Activated T-helper 2 cell treated with anti-CD3 and anti-CD28 coated beads, Interferon-gamma antibody, Interleukin-2, Interleukin-4, amounts not matched to agents 10 μg/mL and 5 μg/mL and 100 μg/mL, durations not matched to agents 14 hours and 24 hours and 36 hours (primary cell): ENCODE measurements at regions not wholly inside any gene's neighbourhood (a gene's known extent, or its start where the extent isn't known, plus 50 kb on each side); places are given as distances from the start of the nearest gene placed in this dataset.
"Not testable (repeated sequence)": the region's sequence is repeated elsewhere in the genome, so short reads cannot be mapped to it uniquely, and the experiment has no call there.

Experiments used
- DNase-seq: peaks from one replicate; pipeline ENCODE4 v3.0.0; 2021; ENCODE audit warnings: low spot score
- H3K27ac Mint-ChIP-seq: one replicate; pipeline ENCODE4 v1.8.0; 2021; ENCODE audit warnings: mixed read lengths
- H3K27me3 Mint-ChIP-seq: one replicate; pipeline ENCODE4 v1.8.0; 2021; ENCODE audit warnings: low read depth, mixed read lengths
- H3K36me3 Mint-ChIP-seq: one replicate; pipeline ENCODE4 v1.8.0; 2021; ENCODE audit warnings: low read depth, mixed read lengths
- H3K4me1 Mint-ChIP-seq: one replicate; pipeline ENCODE4 v1.8.0; 2021; ENCODE audit warnings: low read depth, mixed read lengths
- H3K4me3 Mint-ChIP-seq: one replicate; pipeline ENCODE4 v1.8.0; 2021; ENCODE audit warnings: low read depth, mild to moderate bottlenecking, moderate library complexity, mixed read lengths
- H3K9me3 Mint-ChIP-seq: one replicate; pipeline ENCODE4 v1.8.0; 2021; ENCODE audit warnings: mixed read lengths
- intact Hi-C: fragments of 100-400 bp; cut with micrococcal nuclease; formaldehyde crosslinking; loops from one replicate; pipeline ENCODE4 v1.15.1; 2023

GRCh38 chr16:29284159-29284558, 122.4 kb downstream of the NPIPB11 start:
- H3K27me3 Mint-ChIP-seq, H3K9me3 Mint-ChIP-seq, DNase-seq, H3K27ac Mint-ChIP-seq, H3K4me3 Mint-ChIP-seq, intact Hi-C loops, H3K36me3 Mint-ChIP-seq, H3K4me1 Mint-ChIP-seq: not testable (repeated sequence)

DNA sequence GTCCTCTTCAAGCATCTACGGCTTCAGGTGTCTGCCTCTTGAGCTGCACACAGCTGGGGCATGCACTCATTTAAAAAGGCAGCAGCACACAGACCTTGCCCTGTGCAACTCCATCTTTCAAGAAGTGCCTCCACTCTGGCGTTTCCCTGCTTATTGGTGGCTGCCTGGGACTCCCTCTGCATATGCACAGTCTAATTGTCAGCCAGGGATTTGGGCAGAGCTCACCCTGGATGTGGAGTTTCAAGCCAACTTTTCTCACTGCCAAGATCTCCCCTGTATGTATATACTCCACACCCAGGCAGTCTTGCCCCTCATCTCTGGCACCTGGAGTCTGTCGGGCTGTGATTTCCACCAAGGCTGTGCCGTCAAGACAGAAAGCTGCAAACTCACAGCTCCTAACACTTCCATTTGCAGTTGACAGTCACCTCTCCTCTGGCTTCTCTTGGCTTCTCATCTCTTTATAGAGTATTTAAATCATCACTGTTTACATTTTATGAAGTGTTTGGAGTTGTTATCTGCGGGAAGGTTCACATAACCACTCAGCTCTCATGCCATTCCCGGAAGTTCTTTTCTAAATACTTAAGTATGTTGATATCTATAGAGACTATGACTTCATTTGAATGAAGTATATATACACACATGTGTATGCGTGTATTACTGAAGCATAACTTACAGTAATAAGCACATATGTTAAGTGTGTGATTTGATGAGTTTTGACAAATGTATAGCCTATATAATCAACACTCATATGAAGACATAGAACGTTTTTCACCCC, 128.2 kb downstream of the NPIPB11 start:
- intact Hi-C loops, H3K4me3 Mint-ChIP-seq, H3K9me3 Mint-ChIP-seq: not testable (repeated sequence)

GRCh38 chr16:29276446-29276845, 130.1 kb downstream of the NPIPB11 start:
- H3K4me1 Mint-ChIP-seq, H3K27me3 Mint-ChIP-seq, DNase-seq, intact Hi-C loops, H3K9me3 Mint-ChIP-seq, H3K36me3 Mint-ChIP-seq, H3K27ac Mint-ChIP-seq, H3K4me3 Mint-ChIP-seq: not testable (repeated sequence)

More for the DNA sequence above, 128.2 kb downstream of the NPIPB11 start:
- not testable (repeated sequence) for H3K4me1 Mint-ChIP-seq, H3K36me3 Mint-ChIP-seq, H3K27me3 Mint-ChIP-seq, H3K27ac Mint-ChIP-seq, DNase-seq

DNA sequence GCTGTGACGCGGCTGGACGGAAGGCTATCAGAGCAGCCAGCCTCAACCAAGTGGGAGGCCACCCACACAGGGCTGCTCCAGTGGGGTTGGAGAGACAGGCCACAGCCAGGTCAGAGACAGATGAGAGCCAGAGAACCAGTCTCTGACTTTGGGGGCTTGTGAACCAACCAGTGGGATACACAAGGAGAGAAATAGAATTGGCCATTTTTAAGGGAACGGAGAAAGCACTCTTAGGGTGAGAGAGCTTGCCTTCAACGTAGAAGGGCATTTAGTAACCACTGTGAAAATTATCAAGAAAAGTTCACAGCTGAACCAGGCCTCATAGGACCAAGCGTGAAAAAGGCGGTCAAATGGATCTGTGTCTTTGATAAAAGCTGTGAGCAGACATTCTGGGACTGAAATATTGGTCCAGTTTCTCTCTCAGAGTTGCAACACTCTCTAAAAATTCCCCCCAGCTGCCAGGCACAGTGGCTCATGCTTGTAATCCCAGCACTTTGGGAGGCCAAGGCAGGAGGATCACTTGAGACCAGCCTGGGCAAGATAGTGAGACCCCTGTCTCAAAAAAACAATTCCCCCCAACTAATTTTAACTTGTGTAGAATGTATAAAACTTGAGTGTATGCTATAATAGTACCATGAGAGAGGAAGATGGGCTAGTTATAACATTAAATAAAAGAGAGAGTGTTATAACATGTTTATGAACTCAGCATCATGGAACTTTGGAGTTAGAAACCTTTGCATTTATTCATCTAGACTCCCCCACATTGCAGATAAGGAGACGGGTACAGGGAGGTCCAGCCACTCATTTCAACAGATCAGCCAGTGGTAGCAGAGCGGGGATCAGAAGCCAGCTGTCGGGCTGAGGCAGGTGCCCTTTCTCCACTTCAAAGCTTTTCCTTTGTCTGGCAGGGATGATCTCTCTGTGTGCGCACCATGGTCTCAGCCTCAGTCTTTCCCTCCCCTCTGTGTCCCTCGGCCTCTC, 132.2 kb downstream of the NPIPB11 start:
- H3K27me3 Mint-ChIP-seq: not testable (repeated sequence)

GRCh38 chr16:29273298-29274054, 133.0 kb downstream of the NPIPB11 start:
- H3K27ac Mint-ChIP-seq, H3K4me3 Mint-ChIP-seq, H3K9me3 Mint-ChIP-seq, H3K27me3 Mint-ChIP-seq, H3K4me1 Mint-ChIP-seq, H3K36me3 Mint-ChIP-seq, intact Hi-C loops, DNase-seq: not testable (repeated sequence)

More for the DNA sequence above, 132.2 kb downstream of the NPIPB11 start:
- DNase-seq, H3K27ac Mint-ChIP-seq, H3K4me1 Mint-ChIP-seq, H3K4me3 Mint-ChIP-seq, intact Hi-C loops, H3K36me3 Mint-ChIP-seq, H3K9me3 Mint-ChIP-seq: not testable (repeated sequence)

GRCh38 chr16:29271721-29272675, 134.5 kb downstream of the NPIPB11 start:
- H3K27ac Mint-ChIP-seq, H3K36me3 Mint-ChIP-seq, H3K27me3 Mint-ChIP-seq, intact Hi-C loops, DNase-seq, H3K4me3 Mint-ChIP-seq, H3K4me1 Mint-ChIP-seq, H3K9me3 Mint-ChIP-seq: not testable (repeated sequence)

DNA sequence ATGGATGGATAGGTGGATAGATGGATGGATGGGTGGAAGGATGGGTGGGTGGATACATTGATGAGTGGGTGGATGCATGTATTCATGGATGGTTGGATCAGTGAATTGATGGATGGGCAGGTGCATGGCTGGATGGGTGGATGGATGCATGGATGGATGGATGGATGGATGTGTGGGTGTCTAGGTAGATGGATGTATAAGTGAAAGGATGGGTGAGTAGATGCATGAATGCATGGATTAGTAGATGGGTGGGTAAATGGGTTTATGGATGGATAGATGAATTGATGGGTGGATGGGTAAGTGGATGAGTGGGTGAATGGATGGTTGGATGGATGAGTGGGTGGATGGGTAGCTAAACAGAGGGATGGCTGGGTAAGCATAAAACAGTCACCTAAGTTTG, 135.6 kb downstream of the NPIPB11 start:
- H3K9me3 Mint-ChIP-seq, H3K27ac Mint-ChIP-seq, H3K36me3 Mint-ChIP-seq, H3K4me1 Mint-ChIP-seq, intact Hi-C loops, DNase-seq, H3K27me3 Mint-ChIP-seq, H3K4me3 Mint-ChIP-seq: not testable (repeated sequence)

DNA sequence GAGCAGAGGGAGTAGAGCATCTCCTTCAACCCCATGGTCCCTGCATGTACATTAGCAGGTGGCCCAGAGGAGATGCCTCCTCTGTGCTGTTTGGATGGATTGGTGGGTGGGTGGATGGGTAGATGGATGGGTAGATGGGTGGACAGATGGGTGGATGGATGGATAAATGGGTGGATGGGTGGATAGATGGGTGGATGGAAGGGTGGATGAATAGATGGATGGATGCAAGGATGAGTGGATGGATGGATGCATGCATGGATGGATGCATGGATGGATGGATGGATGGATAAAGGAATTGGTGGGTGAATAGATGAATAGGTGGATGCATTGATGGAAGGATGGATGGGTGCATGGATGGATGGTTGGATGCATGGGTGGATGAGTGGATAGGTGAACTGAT, 136.5 kb downstream of the NPIPB11 start:
- H3K36me3 Mint-ChIP-seq, H3K27ac Mint-ChIP-seq, H3K27me3 Mint-ChIP-seq, H3K4me3 Mint-ChIP-seq, H3K4me1 Mint-ChIP-seq, H3K9me3 Mint-ChIP-seq, intact Hi-C loops, DNase-seq: not testable (repeated sequence)

DNA sequence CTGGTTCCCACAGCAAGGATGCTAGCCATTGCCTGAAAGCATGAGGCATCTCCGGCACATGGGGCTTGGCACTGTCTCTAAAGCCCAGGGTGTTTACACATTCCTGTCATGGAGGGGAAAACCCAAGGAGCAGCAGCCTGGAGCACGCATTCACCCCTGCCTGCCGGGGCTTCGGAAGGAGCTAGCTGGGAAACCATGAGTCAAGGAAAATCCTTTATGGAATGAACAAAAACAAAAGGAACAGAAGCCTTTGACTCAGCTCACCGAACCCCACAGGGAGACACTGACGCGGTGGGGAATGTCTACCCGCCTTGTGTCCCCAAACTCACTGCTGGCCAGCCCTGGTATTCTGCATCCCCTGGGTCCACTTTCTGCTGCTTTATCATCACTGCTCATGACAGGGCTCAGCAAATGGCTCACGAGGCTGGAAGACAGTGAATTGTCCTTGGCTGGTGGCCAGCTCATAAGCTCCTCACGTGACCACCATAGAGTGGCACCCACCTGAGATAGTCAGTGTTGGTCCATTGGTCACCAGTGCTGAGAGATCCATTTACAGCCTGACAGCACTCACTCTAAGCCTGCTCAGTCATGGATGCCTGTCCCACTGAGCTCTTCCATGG, 137.2 kb downstream of the NPIPB11 start:
- DNase-seq, H3K4me3 Mint-ChIP-seq, H3K27me3 Mint-ChIP-seq, intact Hi-C loops, H3K27ac Mint-ChIP-seq, H3K4me1 Mint-ChIP-seq, H3K36me3 Mint-ChIP-seq, H3K9me3 Mint-ChIP-seq: not testable (repeated sequence)

GRCh38 chr16:29268785-29269191, 137.7 kb downstream of the NPIPB11 start:
- intact Hi-C loops, H3K27me3 Mint-ChIP-seq, H3K9me3 Mint-ChIP-seq, H3K4me3 Mint-ChIP-seq, DNase-seq, H3K27ac Mint-ChIP-seq, H3K4me1 Mint-ChIP-seq, H3K36me3 Mint-ChIP-seq: not testable (repeated sequence)

DNA sequence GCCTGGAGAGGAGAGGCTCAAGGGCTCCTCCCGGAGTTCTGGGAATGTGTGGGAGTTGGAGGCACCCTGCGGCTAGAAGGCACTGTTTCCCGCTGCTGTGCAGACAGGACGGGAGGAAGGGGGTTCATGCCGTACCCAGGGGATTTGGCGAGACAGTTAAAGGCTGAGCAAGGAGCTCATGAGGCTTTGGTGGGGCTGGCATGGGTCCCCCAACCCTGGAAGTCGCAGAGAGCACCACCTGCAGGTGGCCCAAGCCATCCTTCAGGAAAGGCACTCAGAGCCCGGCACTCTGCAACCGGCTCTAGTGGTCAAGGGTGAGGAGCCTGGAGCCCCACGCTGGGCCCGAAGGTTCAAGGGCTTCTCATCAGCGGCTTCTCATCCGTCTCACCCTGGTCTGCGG, 138.2 kb downstream of the NPIPB11 start:
- H3K27me3 Mint-ChIP-seq: not testable (repeated sequence)

More for the DNA sequence above, 138.2 kb downstream of the NPIPB11 start:
- intact Hi-C loops, H3K9me3 Mint-ChIP-seq, DNase-seq, H3K27ac Mint-ChIP-seq, H3K4me3 Mint-ChIP-seq, H3K36me3 Mint-ChIP-seq, H3K4me1 Mint-ChIP-seq: not testable (repeated sequence)
